Epithelial cell of esophagus (primary cell): ENCODE measurements at regions not wholly inside any gene's neighbourhood (a gene's known extent, or its start where the extent isn't known, plus 50 kb on each side); places are given as distances from the start of the nearest gene placed in this dataset.
"Not testable (repeated sequence)": the region's sequence is repeated elsewhere in the genome, so short reads cannot be mapped to it uniquely, and the experiment has no call there.

Experiments used
- DNase-seq: peaks from one replicate; pipeline ENCODE4 v3.0.0; 2010; ENCODE audit warnings: low read depth
- H3K4me3 ChIP-seq: 2 replicates; pipeline ENCODE4 v1.5.1; 2011; ENCODE audit warnings: mild to moderate bottlenecking, low read length, control low read depth
- TF ChIP-seq, protein P1 (sequence below): IDR thresholded peaks from 2 replicates; pipeline ENCODE4 v1.5.1; 2011; ENCODE audit warnings: low read depth, mild to moderate bottlenecking, low read length, control low read depth, inconsistent platforms; ENCODE audit not compliant: insufficient read depth; ENCODE audit errors: missing control alignments

DNA sequence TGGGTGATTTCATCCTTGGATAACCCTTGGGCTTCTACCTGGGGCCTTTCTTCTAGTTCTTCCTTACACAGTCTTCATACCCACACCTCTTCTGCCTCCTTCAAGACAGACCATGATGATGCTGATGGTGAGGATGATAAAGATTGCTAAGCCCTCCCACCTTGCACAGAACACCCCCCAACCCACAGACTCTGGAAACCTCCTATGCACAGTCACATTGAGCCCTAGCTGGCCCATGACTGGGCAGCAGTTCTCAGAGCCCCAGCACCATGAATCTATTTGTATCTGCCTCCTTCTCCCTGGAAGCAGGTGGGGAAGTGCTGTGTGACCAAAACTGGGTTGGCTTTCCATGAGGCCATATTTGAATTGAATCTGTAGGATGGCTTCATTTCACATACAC lies 99.8 kb downstream of the EN1 start:
- no peak for DNase-seq
- no peak overlapping the region for H3K4me3 ChIP-seq
- TF ChIP-seq, protein P1, sequence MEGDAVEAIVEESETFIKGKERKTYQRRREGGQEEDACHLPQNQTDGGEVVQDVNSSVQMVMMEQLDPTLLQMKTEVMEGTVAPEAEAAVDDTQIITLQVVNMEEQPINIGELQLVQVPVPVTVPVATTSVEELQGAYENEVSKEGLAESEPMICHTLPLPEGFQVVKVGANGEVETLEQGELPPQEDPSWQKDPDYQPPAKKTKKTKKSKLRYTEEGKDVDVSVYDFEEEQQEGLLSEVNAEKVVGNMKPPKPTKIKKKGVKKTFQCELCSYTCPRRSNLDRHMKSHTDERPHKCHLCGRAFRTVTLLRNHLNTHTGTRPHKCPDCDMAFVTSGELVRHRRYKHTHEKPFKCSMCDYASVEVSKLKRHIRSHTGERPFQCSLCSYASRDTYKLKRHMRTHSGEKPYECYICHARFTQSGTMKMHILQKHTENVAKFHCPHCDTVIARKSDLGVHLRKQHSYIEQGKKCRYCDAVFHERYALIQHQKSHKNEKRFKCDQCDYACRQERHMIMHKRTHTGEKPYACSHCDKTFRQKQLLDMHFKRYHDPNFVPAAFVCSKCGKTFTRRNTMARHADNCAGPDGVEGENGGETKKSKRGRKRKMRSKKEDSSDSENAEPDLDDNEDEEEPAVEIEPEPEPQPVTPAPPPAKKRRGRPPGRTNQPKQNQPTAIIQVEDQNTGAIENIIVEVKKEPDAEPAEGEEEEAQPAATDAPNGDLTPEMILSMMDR, result no peak

DNA sequence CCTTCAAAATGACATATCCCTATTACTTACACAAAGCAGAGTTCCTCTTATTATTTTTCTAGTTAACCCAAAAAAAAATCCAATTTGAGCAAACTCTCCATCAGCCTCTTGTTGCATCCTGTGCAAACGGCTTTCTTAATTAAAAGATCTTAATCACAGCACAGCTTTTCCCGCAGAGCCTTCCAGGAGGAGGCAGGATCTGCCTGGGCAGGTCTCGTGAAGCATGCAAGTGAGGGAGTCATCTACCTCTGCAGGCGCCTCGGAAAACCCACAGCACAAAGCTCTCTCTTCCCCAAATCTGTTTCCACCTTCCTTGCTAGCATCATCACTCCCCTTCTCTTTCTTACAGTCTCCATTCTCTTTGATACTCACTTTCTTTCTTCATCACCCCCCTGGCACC lies 100.4 kb downstream of the EN1 start:
- DNase-seq, result peak; percentile 72
- TF ChIP-seq, protein P1, result no peak
- no peak overlapping the region for H3K4me3 ChIP-seq

DNA sequence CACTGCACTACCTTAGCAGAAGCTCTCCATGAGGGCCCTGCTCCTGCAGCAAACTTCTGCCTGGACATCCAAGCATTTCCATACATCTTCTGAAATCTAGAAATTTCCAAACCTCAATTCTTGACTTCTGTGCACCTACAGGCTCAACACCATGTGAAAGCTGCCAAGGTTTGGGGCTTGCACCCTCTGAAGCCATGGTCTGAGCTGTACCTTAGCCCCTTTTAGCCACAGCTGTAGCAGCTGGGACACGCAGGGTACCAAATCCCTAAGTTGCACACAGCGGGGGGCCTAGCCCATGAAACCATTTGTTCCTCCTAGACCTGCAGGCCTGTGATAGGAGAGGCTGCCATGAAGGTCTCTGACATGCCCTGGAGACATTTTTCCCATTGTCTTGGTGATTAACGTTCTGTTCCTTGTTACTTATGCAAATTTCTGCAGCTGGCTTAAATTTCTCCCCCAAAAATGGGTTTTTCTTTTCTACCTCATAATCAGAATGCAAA lies 102.7 kb downstream of the EN1 start:
- H3K4me3 ChIP-seq, DNase-seq: not testable (repeated sequence)

DNA sequence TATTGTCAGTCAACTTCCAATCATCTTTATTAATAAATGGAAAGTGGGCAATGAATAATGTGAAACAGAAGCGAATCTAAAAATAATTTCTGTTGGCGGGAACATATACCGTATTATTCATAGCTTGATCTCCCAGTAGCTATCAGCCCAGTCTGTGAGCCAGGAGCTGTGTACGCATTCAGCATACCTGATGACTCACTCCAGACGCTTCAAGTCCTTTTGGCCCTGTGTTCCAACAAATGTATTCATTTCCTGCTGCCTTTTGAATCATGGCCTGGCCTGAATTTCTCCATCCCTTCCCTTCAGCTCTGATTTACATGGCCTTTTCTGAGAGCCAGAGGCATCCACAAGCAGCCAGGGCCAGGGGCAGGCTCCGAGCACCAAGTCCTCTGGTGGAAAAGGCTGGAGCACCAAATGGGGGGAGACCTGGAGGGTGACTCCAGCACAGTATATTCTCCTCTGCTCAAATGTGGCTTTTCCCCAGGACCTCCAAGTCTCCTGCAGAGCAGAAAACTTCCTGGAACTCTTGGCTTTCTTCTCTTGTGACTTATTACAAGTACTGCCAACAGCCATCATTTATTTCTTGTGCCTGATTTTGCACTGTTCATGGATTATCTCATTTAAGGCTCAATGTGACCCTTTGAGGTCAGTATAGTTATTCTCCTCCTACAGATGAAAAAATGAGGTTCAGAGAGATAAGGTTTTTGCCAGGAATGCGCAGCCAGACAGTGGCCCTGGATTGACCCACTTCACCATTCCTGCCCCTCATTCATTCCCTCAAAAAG lies 108.7 kb downstream of the EN1 start:
- TF ChIP-seq, protein P1, result no peak
- H3K4me3 ChIP-seq, result no peak overlapping the region
- DNase-seq, result peak; percentile 96

DNA sequence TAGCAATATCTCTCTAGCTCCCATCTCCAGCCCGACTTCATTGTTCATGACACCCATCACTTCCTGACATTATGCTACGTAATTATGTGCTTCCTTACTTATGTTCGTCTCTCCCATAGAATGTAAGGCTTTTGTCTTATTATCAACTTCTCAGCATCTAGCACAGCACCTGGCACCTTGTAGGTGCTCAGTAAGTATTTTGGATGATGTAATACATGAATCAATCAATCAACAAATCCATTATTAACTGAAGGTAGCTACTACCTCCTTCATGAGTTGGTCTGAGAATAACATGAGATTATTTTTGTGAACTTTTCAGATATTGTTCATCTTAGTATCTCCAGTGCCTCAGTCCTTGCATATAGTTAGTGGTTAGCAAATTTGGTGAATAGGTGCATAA lies 109.3 kb downstream of the EN1 start:
- DNase-seq, result no peak
- TF ChIP-seq, protein P1, result no peak
- H3K4me3 ChIP-seq, result no peak overlapping the region

DNA sequence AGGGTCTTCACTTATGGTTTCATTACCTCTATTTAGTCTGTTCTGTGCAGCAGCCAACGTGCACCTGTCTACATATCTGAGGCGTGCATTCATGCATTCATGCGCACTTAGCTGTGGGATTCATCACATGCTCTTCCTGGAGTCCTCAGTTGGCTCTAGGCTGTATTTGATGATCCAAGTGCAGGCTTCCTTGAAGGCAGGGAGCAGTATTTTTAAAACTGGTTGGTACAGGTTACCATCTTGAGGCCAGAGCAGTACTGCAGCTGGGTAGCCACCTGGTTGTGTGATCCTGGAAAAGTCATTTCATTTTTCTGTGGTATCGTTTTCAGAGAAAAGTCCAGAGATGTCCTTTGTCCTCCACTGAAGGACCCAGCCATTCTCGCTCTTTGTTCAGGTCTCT lies 109.8 kb downstream of the EN1 start:
- DNase-seq, result peak; percentile 33
- no peak overlapping the region for H3K4me3 ChIP-seq
- TF ChIP-seq, protein P1, result no peak

DNA sequence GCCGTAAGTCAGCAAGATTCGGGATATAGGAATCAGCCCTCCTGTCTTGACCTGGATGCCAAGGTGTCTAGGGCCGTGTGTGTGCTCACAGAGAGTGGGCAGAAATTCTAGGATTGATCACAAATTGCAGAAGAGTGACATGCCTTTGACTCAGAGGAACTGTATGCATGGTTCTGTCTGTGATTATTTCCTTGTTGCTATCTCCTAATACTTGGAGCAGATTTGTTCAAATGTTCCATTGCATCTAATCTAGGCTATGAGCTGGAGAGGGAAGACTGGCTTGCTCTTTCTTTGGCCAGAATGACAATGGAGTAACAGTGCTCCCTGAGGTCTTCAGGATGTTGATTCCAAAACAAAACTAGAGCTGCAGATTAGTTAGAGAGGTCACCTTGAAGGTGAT lies 115.0 kb downstream of the EN1 start:
- DNase-seq, result peak; percentile 18
- TF ChIP-seq, protein P1, result no peak
- H3K4me3 ChIP-seq, result no peak overlapping the region
